PC-3 (cell line): ENCODE measurements at regions not wholly inside any gene's neighbourhood (a gene's known extent, or its start where the extent isn't known, plus 50 kb on each side); places are given as distances from the start of the nearest gene placed in this dataset.
"Not testable (repeated sequence)": the region's sequence is repeated elsewhere in the genome, so short reads cannot be mapped to it uniquely, and the experiment has no call there.

ENCODE experiments used
- EZH2 ChIP-seq: fragments of 300-600 bp; sonication (generic); IDR thresholded peaks from one replicate; pipeline ENCODE4 v1.6.1; 2017; ENCODE audit warnings: antibody characterized with exemption, mild to moderate bottlenecking, low read length; ENCODE audit not compliant: unreplicated experiment
- TF ChIP-seq, protein P1 (sequence below): fragments of 300-600 bp; sonication (generic); conservative IDR thresholded peaks from 2 replicates; pipeline ENCODE4 v1.5.1; 2017; ENCODE audit warnings: antibody characterized with exemption, low read depth, mild to moderate bottlenecking, low read length

DNA sequence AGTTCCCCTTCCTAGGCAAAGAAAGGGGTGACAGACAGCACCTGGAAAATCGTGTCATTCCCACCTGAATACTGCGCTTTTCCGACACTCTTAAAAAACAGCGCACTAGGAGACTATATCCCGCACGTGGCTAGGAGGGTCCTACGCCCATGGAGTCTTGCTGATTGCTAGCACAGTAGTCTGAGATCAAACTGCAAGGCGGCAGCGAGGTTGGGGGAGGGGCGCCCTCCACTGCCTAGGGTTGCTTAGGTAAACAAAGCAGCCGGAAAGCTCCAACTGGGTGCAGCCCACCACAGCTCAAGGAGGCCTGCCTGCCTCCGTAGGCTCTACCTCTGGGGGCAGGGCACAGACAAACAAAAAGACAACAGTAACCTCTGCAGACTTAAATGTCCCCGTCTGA, 367.5 kb downstream of the PRR16 start:
- TF ChIP-seq, protein P1, sequence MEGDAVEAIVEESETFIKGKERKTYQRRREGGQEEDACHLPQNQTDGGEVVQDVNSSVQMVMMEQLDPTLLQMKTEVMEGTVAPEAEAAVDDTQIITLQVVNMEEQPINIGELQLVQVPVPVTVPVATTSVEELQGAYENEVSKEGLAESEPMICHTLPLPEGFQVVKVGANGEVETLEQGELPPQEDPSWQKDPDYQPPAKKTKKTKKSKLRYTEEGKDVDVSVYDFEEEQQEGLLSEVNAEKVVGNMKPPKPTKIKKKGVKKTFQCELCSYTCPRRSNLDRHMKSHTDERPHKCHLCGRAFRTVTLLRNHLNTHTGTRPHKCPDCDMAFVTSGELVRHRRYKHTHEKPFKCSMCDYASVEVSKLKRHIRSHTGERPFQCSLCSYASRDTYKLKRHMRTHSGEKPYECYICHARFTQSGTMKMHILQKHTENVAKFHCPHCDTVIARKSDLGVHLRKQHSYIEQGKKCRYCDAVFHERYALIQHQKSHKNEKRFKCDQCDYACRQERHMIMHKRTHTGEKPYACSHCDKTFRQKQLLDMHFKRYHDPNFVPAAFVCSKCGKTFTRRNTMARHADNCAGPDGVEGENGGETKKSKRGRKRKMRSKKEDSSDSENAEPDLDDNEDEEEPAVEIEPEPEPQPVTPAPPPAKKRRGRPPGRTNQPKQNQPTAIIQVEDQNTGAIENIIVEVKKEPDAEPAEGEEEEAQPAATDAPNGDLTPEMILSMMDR: not testable (repeated sequence)
- TF ChIP-seq EZH2: not testable (repeated sequence)
